WTC11 (cell line): ENCODE measurements at regions not wholly inside any gene's neighbourhood (a gene's known extent, or its start where the extent isn't known, plus 50 kb on each side); places are given as distances from the start of the nearest gene placed in this dataset.

Source experiments
- ATAC-seq: fragments of 200-7000 bp; cut with Tn5 transposase; 2 replicates; pipeline ENCODE4 v1.10.0; 2021; ENCODE audit warnings: mild to moderate bottlenecking, moderate library complexity
- CTCF ChIA-PET: fragments of 300-600 bp; sonication (Branson Sonifier 250); formaldehyde crosslinking; loops from one replicate; lab custom pipeline; 2021; ENCODE audit warnings: antibody characterized with exemption; lab: Charles Lee
- POLR2A ChIA-PET: fragments of 350-600 bp; sonication (Branson Sonifier 250); formaldehyde crosslinking; loops from one replicate; lab custom pipeline; 2021; ENCODE audit warnings: antibody characterized with exemption; lab: Charles Lee
- DNase-seq: peaks from one replicate; pipeline ENCODE4 v3.0.0; 2021; ENCODE audit warnings: low spot score
- H3K27ac Mint-ChIP-seq: 2 replicates; pipeline ENCODE4 v1.8.0; 2021; ENCODE audit warnings: mixed read lengths
- H3K27me3 Mint-ChIP-seq: 2 replicates; pipeline ENCODE4 v1.8.0; 2021; ENCODE audit warnings: low read depth, mild to moderate bottlenecking, moderate library complexity, mixed read lengths
- H3K36me3 Mint-ChIP-seq: 2 replicates; pipeline ENCODE4 v1.8.0; 2021; ENCODE audit warnings: mixed read lengths
- H3K4me1 Mint-ChIP-seq: 2 replicates; pipeline ENCODE4 v1.8.0; 2022; ENCODE audit warnings: mixed read lengths
- H3K4me3 Mint-ChIP-seq: 2 replicates; pipeline ENCODE4 v1.8.0; 2021; ENCODE audit warnings: mild to moderate bottlenecking, moderate library complexity, mixed read lengths
- H3K9me3 Mint-ChIP-seq: 2 replicates; pipeline ENCODE4 v1.8.0; 2021; ENCODE audit warnings: mixed read lengths
- ATF1 ChIP-seq: sonication (generic); formaldehyde crosslinking; IDR thresholded peaks from 2 replicates; pipeline ENCODE4 v1.8.1; 2023; ENCODE audit warnings: mild to moderate bottlenecking, moderate library complexity, missing genetic modification reagents
- ATF6 ChIP-seq: sonication (generic); formaldehyde crosslinking; IDR thresholded peaks from 2 replicates; pipeline ENCODE4 v1.8.1; 2023; ENCODE audit warnings: mild to moderate bottlenecking, missing genetic modification reagents
- E2F1 ChIP-seq: sonication (generic); formaldehyde crosslinking; IDR thresholded peaks from 2 replicates; pipeline ENCODE4 v1.8.0; 2022; ENCODE audit warnings: mild to moderate bottlenecking, missing genetic modification reagents
- EMX1 ChIP-seq: fragments of 250-450 bp; sonication (Bioruptor Pico); IDR thresholded peaks from 2 replicates; pipeline ENCODE4 v1.8.0; 2021; ENCODE audit warnings: mild to moderate bottlenecking
- FOXK1 ChIP-seq: sonication (generic); formaldehyde crosslinking; IDR thresholded peaks from 2 replicates; pipeline ENCODE4 v1.8.0; 2022; ENCODE audit warnings: mild to moderate bottlenecking, moderate library complexity, missing genetic modification reagents
- FOXP1 ChIP-seq: sonication (generic); formaldehyde crosslinking; IDR thresholded peaks from 2 replicates; pipeline ENCODE4 v1.8.0; 2022; ENCODE audit warnings: missing genetic modification reagents, mild to moderate bottlenecking, moderate library complexity, borderline replicate concordance
- GTF2I ChIP-seq: fragments of 250-450 bp; sonication (Bioruptor Pico); conservative IDR thresholded peaks from 2 replicates; pipeline ENCODE4 v1.4.0; 2021; ENCODE audit warnings: mild to moderate bottlenecking
- HMGA2 ChIP-seq: fragments of 250-450 bp; sonication (Bioruptor Pico); IDR thresholded peaks from 2 replicates; pipeline ENCODE4 v1.4.0; 2021; ENCODE audit warnings: mild to moderate bottlenecking, moderate library complexity
- MAX ChIP-seq: sonication (generic); formaldehyde crosslinking; IDR thresholded peaks from 2 replicates; pipeline ENCODE4 v1.8.0; 2022; ENCODE audit warnings: mild to moderate bottlenecking, missing genetic modification reagents
- MXD4 ChIP-seq: fragments of 250-450 bp; sonication (Bioruptor Pico); IDR thresholded peaks from 2 replicates; pipeline ENCODE4 v1.8.0; 2021; ENCODE audit warnings: mild to moderate bottlenecking, moderate library complexity, borderline replicate concordance
- MYBL2 ChIP-seq: sonication (generic); formaldehyde crosslinking; IDR thresholded peaks from 2 replicates; pipeline ENCODE4 v1.8.1; 2023; ENCODE audit warnings: mild to moderate bottlenecking, moderate library complexity, missing genetic modification reagents
- NFATC4 ChIP-seq: fragments of 250-450 bp; sonication (Bioruptor Pico); IDR thresholded peaks from 2 replicates; pipeline ENCODE4 v1.9.0; 2021; ENCODE audit warnings: mild to moderate bottlenecking
- SOX15 ChIP-seq: fragments of 250-450 bp; sonication (Bioruptor Pico); IDR thresholded peaks from 2 replicates; pipeline ENCODE4 v1.9.0; 2021; ENCODE audit warnings: mild to moderate bottlenecking
- ZMAT4 ChIP-seq: fragments of 250-450 bp; sonication (Bioruptor Pico); IDR thresholded peaks from 2 replicates; pipeline ENCODE4 v1.9.0; 2021; ENCODE audit warnings: mild to moderate bottlenecking
- ZNF138 ChIP-seq: sonication (generic); formaldehyde crosslinking; conservative IDR thresholded peaks from 2 replicates; pipeline ENCODE4 v1.8.1; 2022; ENCODE audit warnings: mild to moderate bottlenecking, moderate library complexity, missing genetic modification reagents
- TF ChIP-seq, protein P1 (sequence below): sonication (generic); formaldehyde crosslinking; IDR thresholded peaks from 2 replicates; pipeline ENCODE4 v1.8.1; 2023; ENCODE audit warnings: mild to moderate bottlenecking, missing genetic modification reagents, moderate library complexity
- TF ChIP-seq, protein P2 (sequence below): sonication (generic); formaldehyde crosslinking; IDR thresholded peaks from 2 replicates; pipeline ENCODE4 v1.8.0; 2022; ENCODE audit warnings: missing genetic modification reagents
- TF ChIP-seq, protein P3 (sequence below): fragments of 250-450 bp; sonication (Bioruptor Pico); conservative IDR thresholded peaks from 2 replicates; pipeline ENCODE4 v1.9.0; 2021; ENCODE audit warnings: mild to moderate bottlenecking
- TF ChIP-seq, protein P4 (sequence below): sonication (generic); formaldehyde crosslinking; IDR thresholded peaks from 2 replicates; pipeline ENCODE4 v1.8.1; 2023; ENCODE audit warnings: mild to moderate bottlenecking, missing genetic modification reagents, borderline replicate concordance

GRCh38 chr2:225837328-225837727, 437.8 kb downstream of the NYAP2 start:
- ATAC-seq (no peak), DNase-seq (no peak)
- Mint-ChIP-seq H3K27ac (no peak overlapping the region), H3K36me3 (no peaks in the 10 kb centered on the region), H3K4me3 (no peak overlapping the region), H3K9me3 (no peaks in the 10 kb centered on the region), H3K4me1 (no peaks in the 10 kb centered on the region), H3K27me3 (no peaks in the 10 kb centered on the region)
- ChIA-PET POLR2A (no interaction called here), CTCF (no interaction called here)
- TF ChIP-seq, protein P1, sequence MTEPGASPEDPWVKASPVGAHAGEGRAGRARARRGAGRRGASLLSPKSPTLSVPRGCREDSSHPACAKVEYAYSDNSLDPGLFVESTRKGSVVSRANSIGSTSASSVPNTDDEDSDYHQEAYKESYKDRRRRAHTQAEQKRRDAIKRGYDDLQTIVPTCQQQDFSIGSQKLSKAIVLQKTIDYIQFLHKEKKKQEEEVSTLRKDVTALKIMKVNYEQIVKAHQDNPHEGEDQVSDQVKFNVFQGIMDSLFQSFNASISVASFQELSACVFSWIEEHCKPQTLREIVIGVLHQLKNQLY (CRISPR knock-in tag), result no peak
- TF ChIP-seq MYBL2 (CRISPR knock-in tag) (no peak), ZMAT4 (no peak), EMX1 (CRISPR knock-in tag) (no peak), GTF2I (CRISPR knock-in tag) (no peak), FOXK1 (CRISPR knock-in tag) (no peak), FOXP1 (CRISPR knock-in tag) (no peak), E2F1 (CRISPR knock-in tag) (no peak), ATF6 (CRISPR knock-in tag) (no peak), ATF1 (CRISPR knock-in tag) (no peak), SOX15 (CRISPR knock-in tag) (no peak), MXD4 (CRISPR knock-in tag) (no peak), MAX (CRISPR knock-in tag) (no peak), NFATC4 (CRISPR knock-in tag) (no peak), ZNF138 (CRISPR knock-in tag) (no peak), HMGA2 (CRISPR knock-in tag) (no peak)
- TF ChIP-seq, protein P2, sequence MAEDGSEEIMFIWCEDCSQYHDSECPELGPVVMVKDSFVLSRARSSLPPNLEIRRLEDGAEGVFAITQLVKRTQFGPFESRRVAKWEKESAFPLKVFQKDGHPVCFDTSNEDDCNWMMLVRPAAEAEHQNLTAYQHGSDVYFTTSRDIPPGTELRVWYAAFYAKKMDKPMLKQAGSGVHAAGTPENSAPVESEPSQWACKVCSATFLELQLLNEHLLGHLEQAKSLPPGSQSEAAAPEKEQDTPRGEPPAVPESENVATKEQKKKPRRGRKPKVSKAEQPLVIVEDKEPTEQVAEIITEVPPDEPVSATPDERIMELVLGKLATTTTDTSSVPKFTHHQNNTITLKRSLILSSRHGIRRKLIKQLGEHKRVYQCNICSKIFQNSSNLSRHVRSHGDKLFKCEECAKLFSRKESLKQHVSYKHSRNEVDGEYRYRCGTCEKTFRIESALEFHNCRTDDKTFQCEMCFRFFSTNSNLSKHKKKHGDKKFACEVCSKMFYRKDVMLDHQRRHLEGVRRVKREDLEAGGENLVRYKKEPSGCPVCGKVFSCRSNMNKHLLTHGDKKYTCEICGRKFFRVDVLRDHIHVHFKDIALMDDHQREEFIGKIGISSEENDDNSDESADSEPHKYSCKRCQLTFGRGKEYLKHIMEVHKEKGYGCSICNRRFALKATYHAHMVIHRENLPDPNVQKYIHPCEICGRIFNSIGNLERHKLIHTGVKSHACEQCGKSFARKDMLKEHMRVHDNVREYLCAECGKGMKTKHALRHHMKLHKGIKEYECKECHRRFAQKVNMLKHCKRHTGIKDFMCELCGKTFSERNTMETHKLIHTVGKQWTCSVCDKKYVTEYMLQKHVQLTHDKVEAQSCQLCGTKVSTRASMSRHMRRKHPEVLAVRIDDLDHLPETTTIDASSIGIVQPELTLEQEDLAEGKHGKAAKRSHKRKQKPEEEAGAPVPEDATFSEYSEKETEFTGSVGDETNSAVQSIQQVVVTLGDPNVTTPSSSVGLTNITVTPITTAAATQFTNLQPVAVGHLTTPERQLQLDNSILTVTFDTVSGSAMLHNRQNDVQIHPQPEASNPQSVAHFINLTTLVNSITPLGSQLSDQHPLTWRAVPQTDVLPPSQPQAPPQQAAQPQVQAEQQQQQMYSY (CRISPR knock-in tag), result no peak
- TF ChIP-seq, protein P3, sequence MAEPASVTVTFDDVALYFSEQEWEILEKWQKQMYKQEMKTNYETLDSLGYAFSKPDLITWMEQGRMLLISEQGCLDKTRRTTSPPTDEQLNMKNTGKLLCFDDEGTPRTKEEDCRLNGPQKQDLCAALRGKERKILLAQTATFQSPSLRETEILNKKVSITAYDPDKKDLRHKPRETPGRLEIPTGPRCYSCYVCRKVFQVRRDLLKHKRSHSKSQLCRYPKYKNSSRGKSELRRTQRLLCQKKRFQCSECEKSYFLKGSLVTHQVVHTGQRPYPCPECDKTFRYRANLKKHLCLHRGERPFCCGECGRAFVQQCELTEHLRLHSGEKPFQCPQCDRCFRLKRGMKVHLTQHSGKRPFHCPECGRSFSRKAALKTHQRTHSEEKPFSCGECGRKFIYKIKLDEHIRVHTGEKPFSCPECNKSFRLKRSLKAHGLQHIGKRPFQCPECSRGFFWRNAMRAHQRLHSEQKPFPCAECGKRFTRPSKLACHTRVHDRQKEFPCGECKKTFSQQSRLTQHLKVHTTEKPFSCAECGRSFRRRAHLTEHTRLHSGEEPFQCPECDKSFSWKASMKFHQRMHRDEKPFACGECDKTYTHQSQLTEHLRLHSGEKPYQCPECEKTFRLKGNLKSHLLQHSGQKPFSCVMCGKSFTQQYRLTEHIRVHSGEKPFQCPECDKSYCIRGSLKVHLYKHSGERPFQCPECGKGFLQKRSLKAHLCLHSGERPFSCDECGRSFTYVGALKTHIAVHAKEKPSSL (CRISPR knock-in tag), result no peak
- TF ChIP-seq, protein P4, sequence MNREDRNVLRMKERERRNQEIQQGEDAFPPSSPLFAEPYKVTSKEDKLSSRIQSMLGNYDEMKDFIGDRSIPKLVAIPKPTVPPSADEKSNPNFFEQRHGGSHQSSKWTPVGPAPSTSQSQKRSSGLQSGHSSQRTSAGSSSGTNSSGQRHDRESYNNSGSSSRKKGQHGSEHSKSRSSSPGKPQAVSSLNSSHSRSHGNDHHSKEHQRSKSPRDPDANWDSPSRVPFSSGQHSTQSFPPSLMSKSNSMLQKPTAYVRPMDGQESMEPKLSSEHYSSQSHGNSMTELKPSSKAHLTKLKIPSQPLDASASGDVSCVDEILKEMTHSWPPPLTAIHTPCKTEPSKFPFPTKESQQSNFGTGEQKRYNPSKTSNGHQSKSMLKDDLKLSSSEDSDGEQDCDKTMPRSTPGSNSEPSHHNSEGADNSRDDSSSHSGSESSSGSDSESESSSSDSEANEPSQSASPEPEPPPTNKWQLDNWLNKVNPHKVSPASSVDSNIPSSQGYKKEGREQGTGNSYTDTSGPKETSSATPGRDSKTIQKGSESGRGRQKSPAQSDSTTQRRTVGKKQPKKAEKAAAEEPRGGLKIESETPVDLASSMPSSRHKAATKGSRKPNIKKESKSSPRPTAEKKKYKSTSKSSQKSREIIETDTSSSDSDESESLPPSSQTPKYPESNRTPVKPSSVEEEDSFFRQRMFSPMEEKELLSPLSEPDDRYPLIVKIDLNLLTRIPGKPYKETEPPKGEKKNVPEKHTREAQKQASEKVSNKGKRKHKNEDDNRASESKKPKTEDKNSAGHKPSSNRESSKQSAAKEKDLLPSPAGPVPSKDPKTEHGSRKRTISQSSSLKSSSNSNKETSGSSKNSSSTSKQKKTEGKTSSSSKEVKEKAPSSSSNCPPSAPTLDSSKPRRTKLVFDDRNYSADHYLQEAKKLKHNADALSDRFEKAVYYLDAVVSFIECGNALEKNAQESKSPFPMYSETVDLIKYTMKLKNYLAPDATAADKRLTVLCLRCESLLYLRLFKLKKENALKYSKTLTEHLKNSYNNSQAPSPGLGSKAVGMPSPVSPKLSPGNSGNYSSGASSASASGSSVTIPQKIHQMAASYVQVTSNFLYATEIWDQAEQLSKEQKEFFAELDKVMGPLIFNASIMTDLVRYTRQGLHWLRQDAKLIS, result no peak
